BJ (cell line): ENCODE measurements at regions not wholly inside any gene's neighbourhood (a gene's known extent, or its start where the extent isn't known, plus 50 kb on each side); places are given as distances from the start of the nearest gene placed in this dataset.

Experiments used
- CTCF ChIA-PET: fragments of 350-600 bp; formaldehyde crosslinking; extraction: SDS; loops from one replicate; lab custom pipeline; 2021; ENCODE audit warnings: antibody characterized with exemption, inconsistent platforms; lab: Yijun Ruan, JAX
- POLR2A ChIA-PET: fragments of 300-600 bp; sonication (Branson Sonifier 250); formaldehyde crosslinking; extraction: SDS; loops from one replicate; lab custom pipeline; 2021; ENCODE audit warnings: antibody characterized with exemption; lab: Charles Lee
- DNase-seq: peaks from one replicate; pipeline ENCODE4 v3.0.0-alpha.2; 2011; ENCODE audit warnings: low read depth
- H3K27me3 ChIP-seq: 2 replicates; pipeline ENCODE4 v1.6.0; 2011; ENCODE audit warnings: low read length; ENCODE audit not compliant: control insufficient read depth, insufficient read depth
- H3K36me3 ChIP-seq: 2 replicates; pipeline ENCODE4 v1.5.1; 2011; ENCODE audit warnings: low read length; ENCODE audit not compliant: control insufficient read depth, insufficient read depth
- H3K4me3 ChIP-seq: 2 replicates; pipeline ENCODE4 v1.5.1; 2011; ENCODE audit warnings: low read depth, mild to moderate bottlenecking, control low read depth, low read length
- TF ChIP-seq, protein P1 (sequence below): IDR thresholded peaks from 2 replicates; pipeline ENCODE4 v1.5.1; 2011; ENCODE audit warnings: low read depth, mild to moderate bottlenecking, control low read depth, inconsistent platforms, low read length, moderate library complexity; ENCODE audit not compliant: insufficient read depth

DNA sequence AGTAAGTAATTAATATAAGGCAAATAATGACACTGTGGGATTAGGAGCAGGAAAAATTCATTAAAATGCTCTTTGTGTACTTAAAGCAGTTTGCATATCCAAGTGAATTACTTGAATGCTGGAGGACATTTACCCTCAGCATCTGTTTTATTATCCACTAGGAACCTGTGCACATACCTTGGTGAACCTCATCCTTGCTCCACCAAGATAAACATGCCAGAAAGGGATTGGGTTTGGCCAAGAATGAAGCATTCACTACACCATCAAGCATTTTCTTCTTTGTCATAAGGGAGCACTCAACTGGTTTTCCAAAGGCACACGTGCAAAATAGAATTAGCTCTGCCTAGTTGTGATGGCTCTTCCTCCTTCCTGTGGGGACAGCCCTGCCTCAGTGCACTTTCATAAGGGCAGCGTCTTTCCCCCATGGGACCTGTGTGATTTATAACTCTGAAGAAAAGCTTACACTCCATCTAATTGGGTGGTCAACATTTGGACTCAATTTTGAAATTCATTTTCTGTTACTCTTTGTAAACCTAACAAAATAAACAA lies 291.7 kb downstream of the USP46 start:
- ChIA-PET CTCF (interaction anchor here (0.6 kb wide), 1 partner anchor 1866 kb away, joined by 3 read pairs; no protein-coding TSS in a partner anchor), POLR2A (no interaction called here)
- H3K27me3 ChIP-seq: peaks cover 1% of the 10 kb centered on the region; the same call in 1 of the 2 replicates

GRCh38 chr4:52368895-52369294 lies 290.2 kb downstream of the USP46 start:
- Histone ChIP-seq H3K27me3 (peaks cover 1% of the 10 kb centered on the region; the same call in 1 of the 2 replicates), H3K4me3 (no peak overlapping the region), H3K36me3 (no peaks in the 10 kb centered on the region)
- CTCF ChIA-PET: interaction anchor here (0.9 kb wide), 1 partner anchor 10 kb away, joined by 3 read pairs; no protein-coding TSS in a partner anchor
- POLR2A ChIA-PET: no interaction called here
- DNase-seq: no peak
- TF ChIP-seq, protein P1, sequence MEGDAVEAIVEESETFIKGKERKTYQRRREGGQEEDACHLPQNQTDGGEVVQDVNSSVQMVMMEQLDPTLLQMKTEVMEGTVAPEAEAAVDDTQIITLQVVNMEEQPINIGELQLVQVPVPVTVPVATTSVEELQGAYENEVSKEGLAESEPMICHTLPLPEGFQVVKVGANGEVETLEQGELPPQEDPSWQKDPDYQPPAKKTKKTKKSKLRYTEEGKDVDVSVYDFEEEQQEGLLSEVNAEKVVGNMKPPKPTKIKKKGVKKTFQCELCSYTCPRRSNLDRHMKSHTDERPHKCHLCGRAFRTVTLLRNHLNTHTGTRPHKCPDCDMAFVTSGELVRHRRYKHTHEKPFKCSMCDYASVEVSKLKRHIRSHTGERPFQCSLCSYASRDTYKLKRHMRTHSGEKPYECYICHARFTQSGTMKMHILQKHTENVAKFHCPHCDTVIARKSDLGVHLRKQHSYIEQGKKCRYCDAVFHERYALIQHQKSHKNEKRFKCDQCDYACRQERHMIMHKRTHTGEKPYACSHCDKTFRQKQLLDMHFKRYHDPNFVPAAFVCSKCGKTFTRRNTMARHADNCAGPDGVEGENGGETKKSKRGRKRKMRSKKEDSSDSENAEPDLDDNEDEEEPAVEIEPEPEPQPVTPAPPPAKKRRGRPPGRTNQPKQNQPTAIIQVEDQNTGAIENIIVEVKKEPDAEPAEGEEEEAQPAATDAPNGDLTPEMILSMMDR: no peak

More for the DNA sequence above, 291.7 kb downstream of the USP46 start:
- DNase-seq: no peak
- Histone ChIP-seq H3K36me3 (no peaks in the 10 kb centered on the region), H3K4me3 (no peak overlapping the region)
- TF ChIP-seq, protein P1: no peak

DNA sequence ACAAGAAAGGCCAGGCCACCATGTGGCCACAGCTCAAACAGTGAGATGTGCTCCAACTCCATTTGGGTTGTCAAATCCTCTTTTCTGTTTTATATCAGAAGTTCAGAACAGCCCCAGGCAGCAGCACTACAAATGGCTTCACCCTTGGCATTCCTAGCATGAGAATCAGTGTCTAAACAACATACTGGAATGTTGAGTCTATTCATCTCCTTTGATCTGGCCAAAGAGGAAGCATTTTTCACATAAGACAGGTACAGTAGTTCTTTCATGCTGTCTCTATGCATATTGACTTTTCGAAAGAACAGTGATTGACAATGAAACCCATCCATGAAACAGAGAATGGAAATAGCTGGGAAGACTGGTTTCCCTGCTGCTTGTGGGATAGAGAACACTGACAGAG lies 289.5 kb downstream of the USP46 start:
- CTCF ChIA-PET: interaction anchor here (0.9 kb wide), 1 partner anchor 11 kb away, joined by 3 read pairs; no protein-coding TSS in a partner anchor
- DNase-seq: no peak
- POLR2A ChIA-PET: interaction anchor here (0.6 kb wide), 1 partner anchor 507 kb away, joined by 3 read pairs; no protein-coding TSS in a partner anchor

DNA sequence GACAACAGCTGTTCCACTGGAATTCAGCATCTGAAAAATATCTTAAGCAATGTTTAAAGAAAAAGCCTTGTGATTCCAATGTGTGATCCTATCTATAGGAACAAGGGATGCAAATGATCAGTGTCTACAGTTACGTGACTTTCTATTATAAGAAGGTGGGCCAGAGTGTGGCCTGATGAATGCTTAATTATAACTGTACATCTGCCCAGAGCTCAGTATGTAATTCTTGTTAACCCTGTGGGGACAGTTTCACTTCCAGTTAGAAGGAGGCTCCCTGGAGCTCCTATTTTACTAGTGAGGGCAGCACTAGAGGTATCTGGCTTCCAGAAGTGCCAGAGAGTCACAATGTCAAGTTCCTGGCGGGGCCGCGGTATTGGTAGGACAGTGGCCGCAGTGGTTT lies 288.5 kb downstream of the USP46 start:
- Histone ChIP-seq H3K27me3 (no peaks in the 10 kb centered on the region; the same call in 1 of the 2 replicates), H3K36me3 (no peaks in the 10 kb centered on the region), H3K4me3 (no peak overlapping the region)
- no peak for DNase-seq
- ChIA-PET CTCF (no interaction called here), POLR2A (no interaction called here)
- TF ChIP-seq, protein P1: no peak

More for the DNA sequence above, 289.5 kb downstream of the USP46 start:
- H3K4me3 ChIP-seq: no peak overlapping the region
- TF ChIP-seq, protein P1: no peak
- H3K36me3 ChIP-seq: no peaks in the 10 kb centered on the region
- H3K27me3 ChIP-seq: peaks cover 1% of the 10 kb centered on the region; the same call in 1 of the 2 replicates

- Histone ChIP-seq H3K36me3 (no peaks in the 10 kb centered on the region), H3K27me3 (no peaks in the 10 kb centered on the region; the same call in 1 of the 2 replicates), H3K4me3 (no peak overlapping the region)
- no peak for DNase-seq
- ChIA-PET CTCF (no interaction called here), POLR2A (no interaction called here)
- TF ChIP-seq, protein P1: no peak
Observed at GRCh38 chr4:52371841-52372240, 287.3 kb downstream of the USP46 start.
